ENCODE measurements at regions not wholly inside any gene's neighbourhood (a gene's known extent, or its start where the extent isn't known, plus 50 kb on each side); places are given as distances from the start of the nearest gene placed in this dataset.

DNA sequence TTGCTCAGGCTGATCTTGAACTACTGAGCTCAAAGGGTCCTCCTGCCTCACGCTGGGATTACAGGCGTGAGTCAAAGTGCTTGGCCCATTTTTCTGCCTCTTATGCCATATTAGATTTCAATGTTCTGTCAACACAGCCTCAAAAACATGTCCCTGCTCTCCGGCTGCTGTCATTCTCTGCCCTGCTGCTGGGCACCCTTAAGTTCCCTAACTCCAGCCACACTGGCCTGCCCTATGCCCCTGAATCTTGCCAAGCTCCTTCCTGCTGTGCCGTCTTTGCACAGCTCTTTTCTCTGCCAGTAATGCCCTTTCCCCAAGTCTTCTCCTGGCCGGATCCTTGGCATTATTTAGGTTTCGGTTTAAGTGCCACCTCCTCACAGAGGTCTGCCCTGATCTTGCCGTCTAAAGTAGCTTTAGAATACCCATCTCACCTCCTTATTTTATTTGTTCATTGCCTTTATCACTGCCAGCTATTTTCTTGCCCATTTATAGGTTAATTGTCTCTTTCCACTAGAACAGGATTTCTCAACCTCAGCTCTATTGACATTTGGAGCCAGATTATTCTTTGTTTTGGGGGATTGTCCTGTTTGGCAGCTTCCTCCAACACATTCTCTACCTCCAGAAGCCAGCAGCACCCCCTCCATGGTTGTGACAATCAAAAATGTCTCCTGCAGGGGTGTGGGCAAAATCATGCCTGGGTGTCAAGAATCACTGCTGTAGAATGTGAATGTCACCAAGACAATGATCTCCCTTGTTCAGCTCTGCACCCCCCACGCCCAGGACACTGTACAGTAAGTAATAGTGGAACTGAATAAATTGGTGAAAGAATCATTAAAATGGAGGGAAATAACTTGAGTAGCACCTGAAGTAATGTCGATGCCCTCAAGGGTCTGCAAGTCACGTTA, 168.2 kb downstream of the CYLD start:
- Histone ChIP-seq H3K4me1 (ENCODE audit: insufficient read depth, low read length) (no peaks in the 10 kb centered on the region), H3K4me3 (ENCODE audit: low read length) (no peak overlapping the region), H3K36me3 (ENCODE audit: insufficient read depth, low read length) (no peaks in the 10 kb centered on the region), H3K27me3 (ENCODE audit: control insufficient read depth in 1 of 2, insufficient read depth in 2 of 2, low read length in 2 of 2) (peaks cover 0 to 6% of the 10 kb centered on the region in 2 experiments), H3K9me3 (ENCODE audit: control insufficient read depth in 1 of 2, insufficient read depth in 1 of 2, low read length in 2 of 2) (no peaks in the 10 kb centered on the region), H3K27ac (ENCODE audit: low read depth in 1 of 2, low read length in 2 of 2) (no peak overlapping the region)
- peaks cover 56% of the 10 kb centered on the region for H3K27me3 Mint-ChIP-seq
- no peak overlapping the region for H3K4me3 Mint-ChIP-seq
- TF ChIP-seq, protein P1, sequence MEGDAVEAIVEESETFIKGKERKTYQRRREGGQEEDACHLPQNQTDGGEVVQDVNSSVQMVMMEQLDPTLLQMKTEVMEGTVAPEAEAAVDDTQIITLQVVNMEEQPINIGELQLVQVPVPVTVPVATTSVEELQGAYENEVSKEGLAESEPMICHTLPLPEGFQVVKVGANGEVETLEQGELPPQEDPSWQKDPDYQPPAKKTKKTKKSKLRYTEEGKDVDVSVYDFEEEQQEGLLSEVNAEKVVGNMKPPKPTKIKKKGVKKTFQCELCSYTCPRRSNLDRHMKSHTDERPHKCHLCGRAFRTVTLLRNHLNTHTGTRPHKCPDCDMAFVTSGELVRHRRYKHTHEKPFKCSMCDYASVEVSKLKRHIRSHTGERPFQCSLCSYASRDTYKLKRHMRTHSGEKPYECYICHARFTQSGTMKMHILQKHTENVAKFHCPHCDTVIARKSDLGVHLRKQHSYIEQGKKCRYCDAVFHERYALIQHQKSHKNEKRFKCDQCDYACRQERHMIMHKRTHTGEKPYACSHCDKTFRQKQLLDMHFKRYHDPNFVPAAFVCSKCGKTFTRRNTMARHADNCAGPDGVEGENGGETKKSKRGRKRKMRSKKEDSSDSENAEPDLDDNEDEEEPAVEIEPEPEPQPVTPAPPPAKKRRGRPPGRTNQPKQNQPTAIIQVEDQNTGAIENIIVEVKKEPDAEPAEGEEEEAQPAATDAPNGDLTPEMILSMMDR (IDR thresholded peaks at IDR 0.05) = no peak
- H3K9me3 Mint-ChIP-seq = no peaks in the 10 kb centered on the region
- POLR2A ChIA-PET = no interaction called here
- no peaks in the 10 kb centered on the region for H3K36me3 Mint-ChIP-seq (ENCODE audit: low read depth)
- DNase-seq = no peak
- CTCF ChIA-PET = no interaction called here
- no peaks in the 10 kb centered on the region for H3K4me1 Mint-ChIP-seq (ENCODE audit: low read depth)
- no peak for ATAC-seq (ENCODE audit: poor library complexity)
- intact Hi-C loops (cut with DNase I, micrococcal nuclease) = no loop called here
- H3K27ac Mint-ChIP-seq = no peak overlapping the region

DNA sequence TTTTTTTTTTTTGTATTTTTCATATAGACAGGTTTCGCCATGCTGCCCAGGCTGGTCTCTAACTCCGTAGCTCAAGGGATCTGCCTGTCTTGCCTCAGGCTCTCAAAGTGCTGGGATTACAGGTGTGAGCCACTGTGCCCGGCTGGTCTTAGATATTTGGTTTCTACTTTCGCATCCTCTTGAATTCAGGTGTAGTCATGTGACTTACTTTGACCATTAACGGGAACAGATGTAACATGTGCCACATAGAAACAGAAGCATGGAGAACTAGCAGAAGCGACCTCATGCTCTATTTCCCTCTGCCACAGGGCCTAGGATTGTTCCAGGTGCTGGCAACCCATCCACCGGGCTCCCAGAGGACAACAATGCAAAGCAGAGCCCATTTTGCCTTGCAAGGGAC, 166.6 kb downstream of the CYLD start:
- no peaks in the 10 kb centered on the region for H3K4me1 ChIP-seq (ENCODE audit: insufficient read depth, low read length)
- no peak for ATAC-seq (ENCODE audit: poor library complexity)
- Mint-ChIP-seq H3K4me1 (ENCODE audit: low read depth) (no peaks in the 10 kb centered on the region), H3K4me3 (no peak overlapping the region), H3K27me3 (peaks cover 51% of the 10 kb centered on the region), H3K36me3 (ENCODE audit: low read depth) (no peaks in the 10 kb centered on the region), H3K9me3 (no peaks in the 10 kb centered on the region), H3K27ac (no peak overlapping the region)
- DNase-seq = no peak
- H3K27ac ChIP-seq (ENCODE audit: low read depth in 1 of 2, low read length in 2 of 2) = no peak overlapping the region
- H3K9me3 ChIP-seq (ENCODE audit: control insufficient read depth in 1 of 2, insufficient read depth in 1 of 2, low read length in 2 of 2) = no peaks in the 10 kb centered on the region
- no peak overlapping the region for H3K4me3 ChIP-seq (ENCODE audit: low read length)
- TF ChIP-seq, protein P1 (IDR thresholded peaks at IDR 0.05) = no peak
- CTCF ChIA-PET = no interaction called here
- H3K27me3 ChIP-seq (ENCODE audit: control insufficient read depth in 1 of 2, insufficient read depth in 2 of 2, low read length in 2 of 2) = peaks cover 0 to under 1% of the 10 kb centered on the region in 2 experiments
- POLR2A ChIA-PET = no interaction called here
- H3K36me3 ChIP-seq (ENCODE audit: insufficient read depth, low read length) = no peaks in the 10 kb centered on the region
- intact Hi-C loops (cut with DNase I, micrococcal nuclease) = no loop called here

DNA sequence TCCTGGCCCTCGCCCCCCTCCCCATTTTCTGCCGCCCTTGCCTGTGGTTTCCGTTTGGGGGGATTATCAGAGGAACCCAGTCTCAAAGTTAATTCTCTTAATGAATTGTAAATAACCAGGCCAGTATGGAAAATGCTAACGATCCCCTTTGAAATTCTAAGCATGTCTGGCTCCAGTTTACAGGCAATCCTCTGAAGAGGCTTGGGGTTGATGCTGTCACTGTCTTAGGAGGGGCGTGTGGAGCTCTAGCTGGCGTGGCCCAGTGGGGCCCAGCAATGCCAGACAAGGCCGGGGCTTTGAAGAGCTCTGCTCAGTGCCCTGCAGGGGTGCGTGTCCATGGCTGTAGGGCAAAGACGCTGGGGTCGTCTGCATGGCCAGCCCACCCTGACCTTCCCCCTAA, 164.6 kb downstream of the CYLD start:
- no peak overlapping the region for H3K27ac Mint-ChIP-seq
- no peaks in the 10 kb centered on the region for H3K9me3 ChIP-seq (ENCODE audit: control insufficient read depth in 1 of 2, insufficient read depth in 1 of 2, low read length in 2 of 2)
- no peak overlapping the region for H3K4me3 Mint-ChIP-seq
- H3K4me1 Mint-ChIP-seq (ENCODE audit: low read depth) = no peaks in the 10 kb centered on the region
- H3K36me3 ChIP-seq (ENCODE audit: insufficient read depth, low read length) = no peaks in the 10 kb centered on the region
- H3K9me3 Mint-ChIP-seq = no peaks in the 10 kb centered on the region
- no peaks in the 10 kb centered on the region for H3K4me1 ChIP-seq (ENCODE audit: insufficient read depth, low read length)
- H3K4me3 ChIP-seq (ENCODE audit: low read length) = no peak overlapping the region
- TF ChIP-seq, protein P1 (IDR thresholded peaks at IDR 0.05) = no peak
- DNase-seq = no peak
- POLR2A ChIA-PET = no interaction called here
- intact Hi-C loops (cut with DNase I, micrococcal nuclease) = no loop called here
- CTCF ChIA-PET = no interaction called here
- no peaks in the 10 kb centered on the region for H3K27me3 ChIP-seq (ENCODE audit: control insufficient read depth in 1 of 2, insufficient read depth in 2 of 2, low read length in 2 of 2)
- peaks cover 40% of the 10 kb centered on the region for H3K27me3 Mint-ChIP-seq
- H3K27ac ChIP-seq (ENCODE audit: low read depth in 1 of 2, low read length in 2 of 2) = no peak overlapping the region
- H3K36me3 Mint-ChIP-seq (ENCODE audit: low read depth) = no peaks in the 10 kb centered on the region
- no peak for ATAC-seq (ENCODE audit: poor library complexity)
